ENCODE measurements at regions not wholly inside any gene's neighbourhood (a gene's known extent, or its start where the extent isn't known, plus 50 kb on each side); places are given as distances from the start of the nearest gene placed in this dataset.

DNA sequence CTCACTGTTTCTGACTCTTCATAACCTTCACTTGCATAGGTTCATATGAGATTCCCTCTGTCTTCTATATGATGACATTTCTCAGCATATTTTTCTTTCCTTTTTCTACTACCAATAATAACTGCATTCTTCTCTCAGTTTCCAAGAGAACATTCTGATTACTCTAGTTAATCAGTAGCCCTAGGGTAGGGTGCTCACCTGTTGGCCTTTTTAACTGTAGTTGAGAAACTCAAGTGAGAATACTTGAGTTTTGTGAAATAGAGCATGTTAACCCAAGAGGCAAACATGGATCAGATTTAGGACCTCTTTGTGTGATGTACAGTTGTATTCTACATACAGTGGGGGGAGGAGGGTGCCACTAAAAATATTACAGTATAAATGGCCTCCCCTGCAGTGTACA, 308.0 kb downstream of the CMPK2 start:
- TF ChIP-seq POLR2AphosphoS5 (IDR thresholded peaks at IDR 0.05) (no peak), POLR2A (IDR thresholded peaks at IDR 0.05; ENCODE audit: low read depth) (no peak), EP300 (IDR thresholded peaks at IDR 0.05) (no peak)
- TF ChIP-seq, protein P1, sequence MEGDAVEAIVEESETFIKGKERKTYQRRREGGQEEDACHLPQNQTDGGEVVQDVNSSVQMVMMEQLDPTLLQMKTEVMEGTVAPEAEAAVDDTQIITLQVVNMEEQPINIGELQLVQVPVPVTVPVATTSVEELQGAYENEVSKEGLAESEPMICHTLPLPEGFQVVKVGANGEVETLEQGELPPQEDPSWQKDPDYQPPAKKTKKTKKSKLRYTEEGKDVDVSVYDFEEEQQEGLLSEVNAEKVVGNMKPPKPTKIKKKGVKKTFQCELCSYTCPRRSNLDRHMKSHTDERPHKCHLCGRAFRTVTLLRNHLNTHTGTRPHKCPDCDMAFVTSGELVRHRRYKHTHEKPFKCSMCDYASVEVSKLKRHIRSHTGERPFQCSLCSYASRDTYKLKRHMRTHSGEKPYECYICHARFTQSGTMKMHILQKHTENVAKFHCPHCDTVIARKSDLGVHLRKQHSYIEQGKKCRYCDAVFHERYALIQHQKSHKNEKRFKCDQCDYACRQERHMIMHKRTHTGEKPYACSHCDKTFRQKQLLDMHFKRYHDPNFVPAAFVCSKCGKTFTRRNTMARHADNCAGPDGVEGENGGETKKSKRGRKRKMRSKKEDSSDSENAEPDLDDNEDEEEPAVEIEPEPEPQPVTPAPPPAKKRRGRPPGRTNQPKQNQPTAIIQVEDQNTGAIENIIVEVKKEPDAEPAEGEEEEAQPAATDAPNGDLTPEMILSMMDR (IDR thresholded peaks at IDR 0.05): no peak
